ENCODE measurements at regions not wholly inside any gene's neighbourhood (a gene's known extent, or its start where the extent isn't known, plus 50 kb on each side); places are given as distances from the start of the nearest gene placed in this dataset.
"Not testable (repeated sequence)": the region's sequence is repeated elsewhere in the genome, so short reads cannot be mapped to it uniquely, and the experiment has no call there.

DNA sequence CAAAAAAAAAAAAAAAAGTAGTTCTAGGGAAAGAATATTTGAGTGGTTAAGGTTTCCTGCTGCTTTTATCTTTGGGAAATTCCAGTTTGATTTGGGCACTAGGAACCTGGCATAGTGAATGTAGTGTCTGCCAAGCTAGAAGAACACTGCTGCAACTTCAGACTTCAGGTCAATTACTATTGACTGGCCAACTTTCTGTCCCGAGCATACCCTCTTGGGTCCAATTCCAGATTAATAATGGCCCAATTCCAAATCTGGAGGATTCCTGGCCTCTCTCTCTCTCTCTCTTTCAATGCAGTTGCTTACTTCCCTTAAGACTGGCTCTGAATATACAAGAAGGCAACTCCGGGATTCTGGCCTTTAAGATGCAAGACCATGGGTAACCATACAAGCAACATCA, 74.9 kb downstream of the ANKEF1 start:
- no peak for DNase-seq

DNA sequence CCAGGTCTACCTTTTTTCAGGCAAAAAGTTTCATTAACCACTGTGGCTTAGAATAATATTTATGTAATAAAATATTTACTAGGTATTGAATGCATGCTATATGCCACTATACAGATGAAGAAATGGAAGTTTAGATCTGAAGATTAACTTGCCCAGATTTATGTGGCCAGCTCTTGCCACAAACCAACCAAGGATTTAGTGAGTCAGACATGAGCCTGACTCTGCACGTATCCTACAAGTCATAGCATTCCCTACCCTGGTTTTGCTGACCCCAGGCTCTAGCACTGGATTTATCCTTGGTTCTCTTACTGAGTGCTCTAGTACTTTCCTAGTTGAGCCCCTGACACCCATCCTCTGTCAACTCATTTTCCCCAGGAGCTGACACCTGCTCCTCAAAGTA, 75.4 kb downstream of the ANKEF1 start:
- no peak for DNase-seq

GRCh38 chr20:10111139-10111958, 76.6 kb downstream of the ANKEF1 start:
- no peak for DNase-seq

GRCh38 chr20:10111959-10112250, 77.1 kb downstream of the ANKEF1 start:
- no peak for DNase-seq

GRCh38 chr20:10113746-10114145, 79.0 kb downstream of the ANKEF1 start:
- DNase-seq, result no peak

- DNase-seq, result no peak
These were observed 79.8 kb downstream of the ANKEF1 start for GRCh38 chr20:10114598-10114997.

- DNase-seq, result peak; percentile 64
These were observed 80.2 kb downstream of the ANKEF1 start for GRCh38 chr20:10115021-10115420.

DNA sequence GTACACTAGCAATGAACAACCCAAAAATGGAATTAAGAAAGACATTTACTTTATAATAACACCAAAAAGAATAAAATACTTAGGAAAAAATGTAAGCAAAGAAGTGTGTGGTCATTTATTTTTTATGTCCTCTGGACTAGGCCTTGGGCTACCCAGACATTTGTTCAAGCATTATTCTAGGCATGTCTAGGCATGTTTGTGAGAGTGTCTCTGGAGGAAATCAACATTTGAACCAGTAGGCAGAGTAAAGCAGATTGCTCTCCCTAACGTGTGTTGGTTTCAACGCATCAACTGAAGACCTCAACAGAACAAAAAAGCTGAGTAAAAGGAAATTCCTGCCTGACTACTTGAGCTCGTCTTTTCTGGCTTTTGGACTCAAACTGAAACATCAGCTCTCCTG, 84.5 kb downstream of the ANKEF1 start:
- no peak for DNase-seq

DNA sequence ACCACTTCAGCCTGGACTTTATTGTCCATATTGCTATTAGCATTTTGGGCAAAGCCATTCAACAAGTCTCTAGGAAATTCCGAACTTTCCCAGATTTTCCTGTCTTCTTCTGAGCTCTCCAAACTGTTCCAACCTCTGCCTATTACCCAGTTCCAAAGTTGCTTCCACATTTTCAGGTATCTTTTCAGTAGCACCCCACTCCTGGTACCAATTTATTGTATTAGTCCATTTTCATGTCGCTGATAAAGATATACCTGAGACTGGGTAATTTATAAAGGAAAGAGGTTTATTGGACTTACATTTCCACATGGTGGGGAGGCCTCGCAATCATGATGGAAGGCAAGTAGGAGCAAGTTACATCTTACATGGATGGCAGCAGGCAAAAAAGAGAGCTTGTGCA, 90.1 kb downstream of the ANKEF1 start:
- not testable (repeated sequence) for DNase-seq

DNA sequence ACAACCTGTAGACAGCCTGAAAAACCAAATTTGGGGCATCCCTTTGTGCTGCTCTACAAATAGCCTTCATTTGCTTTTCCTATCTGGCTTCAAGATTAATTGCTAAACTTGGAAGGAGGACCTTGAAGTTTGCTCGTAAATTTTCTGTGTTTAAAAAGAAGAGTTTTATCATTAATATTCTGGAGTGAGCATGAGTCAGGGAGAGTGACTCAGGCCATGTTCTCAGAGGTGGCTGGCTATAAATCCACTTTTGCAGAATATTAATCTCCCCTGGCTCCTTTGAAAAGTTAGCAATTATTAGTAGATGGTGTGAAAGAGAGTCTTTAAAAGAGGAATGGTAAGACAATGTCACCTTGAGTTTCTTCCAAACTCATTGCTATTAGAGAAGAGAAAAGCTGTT, 91.0 kb downstream of the ANKEF1 start:
- DNase-seq, result no peak

DNA sequence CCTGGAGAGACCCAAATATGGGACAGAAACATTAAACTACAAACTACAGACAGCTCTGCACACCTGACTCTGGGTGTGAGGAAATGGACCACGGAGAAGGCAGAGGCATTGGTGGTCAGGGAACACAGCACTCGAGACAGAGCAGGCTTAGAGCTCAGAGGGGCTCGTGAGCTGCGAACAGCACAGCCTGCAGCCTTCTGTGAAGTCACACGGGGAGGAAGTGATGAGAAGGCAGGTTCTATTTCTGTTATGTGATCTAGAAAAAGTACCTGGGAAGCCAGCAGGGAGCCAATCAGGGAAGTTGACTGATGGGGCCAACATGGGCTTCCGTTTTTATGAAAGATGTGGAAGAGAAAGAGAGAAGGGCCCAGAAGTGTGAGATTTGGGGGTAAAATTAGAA, 88.9 kb upstream of the SNAP25 start:
- DNase-seq, result no peak

- peak; percentile 54 for DNase-seq
These were observed 86.8 kb upstream of the SNAP25 start for GRCh38 chr20:10131732-10132345.

DNA sequence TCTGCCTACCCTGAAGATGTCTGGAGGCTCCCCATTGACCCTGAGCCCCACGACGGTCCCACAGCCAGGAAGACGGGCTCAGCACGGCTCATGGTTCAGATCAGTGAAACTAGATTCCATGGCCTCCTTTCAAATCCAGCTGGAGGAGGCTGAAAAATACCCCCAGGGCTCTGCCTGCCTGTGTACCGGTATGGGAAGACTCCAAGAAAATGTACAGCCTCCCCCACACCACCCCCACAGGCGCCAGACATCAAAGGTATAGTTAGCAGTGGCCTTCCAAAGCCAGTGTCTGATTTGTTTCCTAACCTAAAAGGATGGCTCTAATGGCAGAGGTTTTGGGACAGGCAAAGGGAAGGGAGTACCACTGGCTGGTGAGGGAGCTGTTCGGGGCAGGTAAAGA, 86.2 kb upstream of the SNAP25 start:
- no peak for DNase-seq

DNA sequence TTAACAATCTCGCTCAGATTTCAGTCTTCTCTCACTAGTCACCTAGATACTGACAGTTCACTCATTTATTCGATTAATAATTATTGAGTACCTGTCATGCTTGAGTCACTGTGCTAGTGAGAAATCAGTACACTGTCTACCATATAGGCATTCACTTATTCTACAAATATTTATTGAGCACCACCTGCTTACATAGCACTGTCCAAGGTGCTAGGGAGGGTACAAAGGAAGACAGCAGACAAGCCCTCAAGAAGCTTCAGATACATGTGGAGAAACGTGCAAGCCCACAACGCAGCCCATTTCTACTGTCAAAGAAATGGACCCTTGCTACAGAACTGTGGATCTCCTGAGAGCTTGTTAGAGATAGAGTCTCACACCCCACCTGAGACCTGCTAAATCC, 85.1 kb upstream of the SNAP25 start:
- no peak for DNase-seq

DNA sequence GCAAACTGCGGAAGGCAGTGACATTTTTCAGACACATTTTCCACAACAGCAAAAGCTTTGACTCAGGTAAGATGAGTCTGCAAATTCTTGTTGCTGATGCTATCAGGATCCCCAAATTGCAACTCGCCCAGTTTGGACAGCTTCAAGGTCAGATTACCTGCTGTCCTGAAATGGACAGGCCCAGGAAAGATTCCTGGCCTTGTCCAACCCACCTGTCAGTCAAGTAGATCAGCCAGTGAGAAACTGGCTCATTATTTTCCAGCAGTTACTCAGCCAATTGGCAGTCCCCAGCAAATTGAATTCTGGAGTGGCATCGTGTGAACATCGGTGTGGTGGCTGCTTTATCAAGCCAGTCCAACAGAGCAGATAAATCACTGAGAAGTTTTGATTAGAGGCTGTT, 84.5 kb upstream of the SNAP25 start:
- no peak for DNase-seq

DNA sequence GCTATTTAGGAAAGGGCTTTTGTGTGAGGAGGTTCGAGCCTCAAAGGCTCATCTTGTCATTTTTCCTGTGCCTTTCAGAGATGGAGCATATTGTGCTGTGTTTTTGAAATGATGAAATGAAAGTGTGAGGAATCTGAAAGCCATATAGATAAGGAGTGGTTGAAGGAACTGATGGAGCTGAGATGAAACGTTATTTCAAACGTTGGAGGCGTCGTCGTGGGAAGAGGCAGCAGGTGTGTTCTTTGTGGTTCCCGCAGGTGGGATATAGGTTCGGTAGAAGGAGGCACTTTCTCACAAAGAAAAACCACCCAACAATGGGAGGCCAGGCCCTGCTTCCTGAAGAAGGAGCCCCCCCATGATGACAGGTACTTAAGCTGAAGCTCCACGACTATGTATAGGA, 83.2 kb upstream of the SNAP25 start:
- DNase-seq, result no peak

GRCh38 chr20:10137032-10137431, 81.6 kb upstream of the SNAP25 start:
- no peak for DNase-seq

GRCh38 chr20:10137533-10137932, 81.1 kb upstream of the SNAP25 start:
- DNase-seq, result no peak

DNA sequence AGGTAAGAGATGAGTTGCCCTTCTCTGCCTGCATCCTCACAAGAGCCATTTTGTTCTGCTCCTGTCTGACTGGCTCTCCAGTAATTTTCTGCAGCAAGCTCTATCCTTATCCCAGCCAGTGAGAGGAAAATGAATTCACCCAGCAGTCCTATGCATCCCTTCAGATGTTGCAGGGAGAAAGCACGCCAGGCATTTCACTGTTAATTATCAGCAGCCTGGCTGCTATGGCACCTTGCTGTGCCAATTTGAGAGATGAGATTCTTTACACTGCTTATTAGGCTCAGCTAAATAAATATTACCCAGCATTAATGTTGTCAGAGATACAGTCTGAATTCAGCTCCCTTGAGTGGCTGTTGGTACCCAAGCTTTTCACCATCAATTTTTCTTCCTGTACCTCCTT, 61.1 kb upstream of the SNAP25 start:
- no peak for DNase-seq

DNA sequence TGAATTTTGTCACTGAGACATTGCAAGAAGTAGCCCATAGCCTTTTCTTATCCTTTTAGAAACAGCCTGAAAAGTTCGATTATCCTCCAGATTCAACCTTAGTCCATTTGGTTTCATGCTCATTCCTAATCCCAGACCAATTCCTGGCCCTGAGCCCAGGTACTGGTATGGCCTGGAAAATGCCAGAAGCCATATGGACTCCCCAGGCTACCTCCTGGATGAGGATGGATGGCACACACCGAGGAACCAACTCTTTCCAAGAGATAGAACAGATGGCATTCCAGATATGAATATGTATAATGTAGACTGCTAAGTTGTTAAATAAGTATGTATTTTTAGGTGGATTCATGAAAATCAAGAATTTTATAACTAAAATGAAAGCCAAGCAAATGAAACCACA, 51.6 kb upstream of the SNAP25 start:
- no peak for DNase-seq

GRCh38 chr20:10167594-10167993, 51.0 kb upstream of the SNAP25 start:
- DNase-seq, result no peak
